ENCODE measurements at regions not wholly inside any gene's neighbourhood (a gene's known extent, or its start where the extent isn't known, plus 50 kb on each side); places are given as distances from the start of the nearest gene placed in this dataset.

GRCh38 chr21:38743772-38744529, 61.8 kb upstream of the ETS2 start:
- ATAC-seq = no peak
- CTCF ChIA-PET (ENCODE audit: low intra/inter-chr PET ratio, low total read pairs) = no interaction called here

DNA sequence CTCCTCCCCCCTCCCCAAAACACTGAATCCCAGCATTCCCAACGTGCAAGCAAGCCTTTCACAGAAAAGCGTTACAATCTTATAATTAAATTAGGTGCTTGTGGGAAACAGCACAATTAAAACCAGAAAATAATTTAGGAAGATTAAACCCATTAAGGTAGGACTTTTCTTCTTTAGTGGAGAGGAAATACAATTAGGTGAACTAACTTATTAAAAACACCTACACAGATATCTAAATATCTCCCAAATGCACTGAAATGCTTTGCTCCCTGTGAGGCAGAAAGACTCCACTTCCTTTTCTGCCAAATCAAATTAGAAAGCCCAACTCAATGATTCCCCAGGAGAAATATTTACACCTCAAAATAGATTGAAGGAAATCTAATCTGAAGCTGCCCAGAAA, 60.9 kb upstream of the ETS2 start:
- H3K79me2 ChIP-seq (ENCODE audit: insufficient read depth, low read length) = no peaks in the 10 kb centered on the region
- CTCF ChIA-PET (ENCODE audit: low intra/inter-chr PET ratio, low total read pairs) = no interaction called here
- in situ Hi-C loops (cut with HindIII; ENCODE audit: extremely low pct_ligation_motif_present, low pct_unique_long_range_greater_than_20kb) = no loop called here
- H4K20me1 ChIP-seq (ENCODE audit: insufficient read depth, low read length) = no peaks in the 10 kb centered on the region
- H3K9ac ChIP-seq (ENCODE audit: insufficient read depth, low read depth, low read length) = no peak overlapping the region
- POLR2A ChIA-PET = no interaction called here
- DNase-seq (ENCODE audit: low spot score) (no peak), ATAC-seq (no peak), FAIRE-seq (no peak)
- 77% methylated on average over 2 of the region's 2 CpGs for WGBS (ENCODE audit: low lambda C conversion rate)
- peaks cover 9% of the 10 kb centered on the region for H3K9me3 ChIP-seq (ENCODE audit: low read length)
- intact Hi-C loops (cut with micrococcal nuclease; ENCODE audit: unreplicated experiment) = no loop called here
- H3K4me2 ChIP-seq (ENCODE audit: low read depth, low read length) = no peak overlapping the region
- no TSS peak for BruUV-seq (replicated peaks)
- H3K4me1 ChIP-seq (ENCODE audit: insufficient read depth, low read length) = peaks cover 38% of the 10 kb centered on the region
- H3K27me3 ChIP-seq (ENCODE audit: control insufficient read depth in 1 of 2, insufficient read depth in 2 of 2, low read length in 2 of 2) = no peaks in the 10 kb centered on the region
- H3K4me3 ChIP-seq (replicated peaks in 1 of 3; ENCODE audit: insufficient read depth in 1 of 3, low read depth in 2 of 3, low read length in 3 of 3) = no peak overlapping the region
- no peak overlapping the region for H2AFZ ChIP-seq (ENCODE audit: low read length)
- no peaks in the 10 kb centered on the region for H3K36me3 ChIP-seq (replicated peaks in 1 of 2; ENCODE audit: control insufficient read depth in 1 of 2, insufficient read depth in 2 of 2, low read length in 2 of 2)
- no peak overlapping the region for H3K27ac ChIP-seq (ENCODE audit: extremely low read length, insufficient read depth, low read length)
- no peak for TF ChIP-seq DR1 (CRISPR knock-in tag; IDR thresholded peaks at IDR 0.05)
- TF ChIP-seq RNF2 (conservative IDR thresholded peaks at IDR 0.05; ENCODE audit: low read depth) = no peak
- TF ChIP-seq CBX5 (CRISPR knock-in tag; IDR thresholded peaks at IDR 0.05; ENCODE audit: borderline replicate concordance) = no peak
- no peak for TF ChIP-seq TBX3 (IDR thresholded peaks at IDR 0.05; ENCODE audit: borderline replicate concordance)
- TF ChIP-seq JARID2 (CRISPR knock-in tag; IDR thresholded peaks at IDR 0.05; ENCODE audit: insufficient replicate concordance) = no peak
- no peak for TF ChIP-seq KDM5B (CRISPR knock-in tag; IDR thresholded peaks at IDR 0.05; ENCODE audit: borderline replicate concordance)
- TF ChIP-seq, protein P1, sequence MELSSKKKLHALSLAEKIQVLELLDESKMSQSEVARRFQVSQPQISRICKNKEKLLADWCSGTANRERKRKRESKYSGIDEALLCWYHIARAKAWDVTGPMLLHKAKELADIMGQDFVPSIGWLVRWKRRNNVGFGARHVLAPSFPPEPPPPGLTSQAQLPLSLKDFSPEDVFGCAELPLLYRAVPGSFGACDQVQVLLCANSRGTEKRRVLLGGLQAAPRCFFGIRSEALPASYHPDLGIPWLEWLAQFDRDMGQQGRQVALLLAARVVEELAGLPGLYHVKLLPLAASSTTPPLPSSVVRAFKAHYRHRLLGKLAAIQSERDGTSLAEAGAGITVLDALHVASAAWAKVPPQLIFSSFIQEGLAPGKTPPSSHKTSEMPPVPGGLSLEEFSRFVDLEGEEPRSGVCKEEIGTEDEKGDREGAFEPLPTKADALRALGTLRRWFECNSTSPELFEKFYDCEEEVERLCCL (CRISPR knock-in tag; IDR thresholded peaks at IDR 0.05; ENCODE audit: borderline replicate concordance) = no peak
- TF ChIP-seq JDP2 (CRISPR knock-in tag; IDR thresholded peaks at IDR 0.05; ENCODE audit: borderline replicate concordance) = no peak
- TF ChIP-seq IRF2 (CRISPR knock-in tag; IDR thresholded peaks at IDR 0.05) = no peak
- TF ChIP-seq CHD4 (IDR thresholded peaks at IDR 0.05; ENCODE audit: borderline replicate concordance, low read length) = no peak
- TF ChIP-seq CHCHD3 (CRISPR knock-in tag; IDR thresholded peaks at IDR 0.05) = no peak

More at GRCh38 chr21:38743772-38744529, 61.8 kb upstream of the ETS2 start:
- Histone ChIP-seq H3K27ac (ENCODE audit: extremely low read length, insufficient read depth, low read length) (no peak overlapping the region), H3K4me1 (ENCODE audit: insufficient read depth, low read length) (peaks cover 33% of the 10 kb centered on the region), H3K4me3 (replicated peaks in 1 of 3; ENCODE audit: insufficient read depth in 1 of 3, low read depth in 2 of 3, low read length in 3 of 3) (no peak overlapping the region), H3K36me3 (replicated peaks in 1 of 2; ENCODE audit: control insufficient read depth in 1 of 2, insufficient read depth in 2 of 2, low read length in 2 of 2) (no peaks in the 10 kb centered on the region), H3K27me3 (ENCODE audit: control insufficient read depth in 1 of 2, insufficient read depth in 2 of 2, low read length in 2 of 2) (no peaks in the 10 kb centered on the region), H3K4me2 (ENCODE audit: low read depth, low read length) (no peak overlapping the region), H3K79me2 (ENCODE audit: insufficient read depth, low read length) (no peaks in the 10 kb centered on the region), H3K9ac (ENCODE audit: insufficient read depth, low read depth, low read length) (no peak overlapping the region), H2AFZ (ENCODE audit: low read length) (no peak overlapping the region), H3K9me3 (ENCODE audit: low read length) (peaks cover 9% of the 10 kb centered on the region), H4K20me1 (ENCODE audit: insufficient read depth, low read length) (no peaks in the 10 kb centered on the region)
- no TSS peak for BruUV-seq (replicated peaks)
- POLR2A ChIA-PET = no interaction called here
- WGBS (ENCODE audit: low lambda C conversion rate) = 69% methylated on average over 19 of the region's 21 CpGs
- intact Hi-C loops (cut with micrococcal nuclease; ENCODE audit: unreplicated experiment) (no loop called here), in situ Hi-C loops (cut with HindIII; ENCODE audit: extremely low pct_ligation_motif_present, low pct_unique_long_range_greater_than_20kb) (no loop called here)
- DNase-seq (ENCODE audit: low spot score) = no peak
- FAIRE-seq = no peak
- TF ChIP-seq KAT7 (CRISPR knock-in tag; IDR thresholded peaks at IDR 0.05; ENCODE audit: borderline replicate concordance) = no peak
- no peak for TF ChIP-seq MLLT10 (CRISPR knock-in tag; IDR thresholded peaks at IDR 0.05)
- TF ChIP-seq PREB (CRISPR knock-in tag; IDR thresholded peaks at IDR 0.05) = no peak
- TF ChIP-seq ZFP41 (CRISPR knock-in tag; IDR thresholded peaks at IDR 0.05; ENCODE audit: borderline replicate concordance) = no peak
- no peak for TF ChIP-seq TAF1 (CRISPR knock-in tag; IDR thresholded peaks at IDR 0.05)
- no peak for TF ChIP-seq ZNF737 (CRISPR knock-in tag; IDR thresholded peaks at IDR 0.05; ENCODE audit: borderline replicate concordance)
- no peak for TF ChIP-seq HNF4G (IDR thresholded peaks at IDR 0.05; ENCODE audit: borderline replicate concordance, low read depth, low read length)
- no peak for TF ChIP-seq HNF4G (CRISPR knock-in tag; IDR thresholded peaks at IDR 0.05; ENCODE audit: borderline replicate concordance, low read depth)
- TF ChIP-seq RBFOX2 (IDR thresholded peaks at IDR 0.05; ENCODE audit: low read depth, low read length) = no peak
